Vagina (tissue), 2 donors: ENCODE measurements at regions not wholly inside any gene's neighbourhood (a gene's known extent, or its start where the extent isn't known, plus 50 kb on each side); places are given as distances from the start of the nearest gene placed in this dataset.

ENCODE experiments used
- POLR2A ChIP-seq, 2 donors: fragments of 450-650 bp; IDR thresholded peaks; one replicate each; pipeline ENCODE4 v1.6.1; 2017; ENCODE audit warnings: antibody characterized with exemption in 2 of 2, mild to moderate bottlenecking in 2 of 2, moderate library complexity in 2 of 2
- TF ChIP-seq, protein P1 (sequence below), 3 experiments: fragments of 450-650 bp in 2 of 3; fragments of 200-600 bp in 1 of 3; sonication (generic) in 1 of 3; IDR thresholded peaks; one replicate each; pipeline ENCODE4 v1.5.1; 2017 to 2019; ENCODE audit warnings: antibody characterized with exemption in 3 of 3, mild to moderate bottlenecking in 2 of 3, moderate library complexity in 2 of 3

GRCh38 chr14:46432516-46432915 lies 219.1 kb downstream of the RPL10L start:
- TF ChIP-seq, protein P1, sequence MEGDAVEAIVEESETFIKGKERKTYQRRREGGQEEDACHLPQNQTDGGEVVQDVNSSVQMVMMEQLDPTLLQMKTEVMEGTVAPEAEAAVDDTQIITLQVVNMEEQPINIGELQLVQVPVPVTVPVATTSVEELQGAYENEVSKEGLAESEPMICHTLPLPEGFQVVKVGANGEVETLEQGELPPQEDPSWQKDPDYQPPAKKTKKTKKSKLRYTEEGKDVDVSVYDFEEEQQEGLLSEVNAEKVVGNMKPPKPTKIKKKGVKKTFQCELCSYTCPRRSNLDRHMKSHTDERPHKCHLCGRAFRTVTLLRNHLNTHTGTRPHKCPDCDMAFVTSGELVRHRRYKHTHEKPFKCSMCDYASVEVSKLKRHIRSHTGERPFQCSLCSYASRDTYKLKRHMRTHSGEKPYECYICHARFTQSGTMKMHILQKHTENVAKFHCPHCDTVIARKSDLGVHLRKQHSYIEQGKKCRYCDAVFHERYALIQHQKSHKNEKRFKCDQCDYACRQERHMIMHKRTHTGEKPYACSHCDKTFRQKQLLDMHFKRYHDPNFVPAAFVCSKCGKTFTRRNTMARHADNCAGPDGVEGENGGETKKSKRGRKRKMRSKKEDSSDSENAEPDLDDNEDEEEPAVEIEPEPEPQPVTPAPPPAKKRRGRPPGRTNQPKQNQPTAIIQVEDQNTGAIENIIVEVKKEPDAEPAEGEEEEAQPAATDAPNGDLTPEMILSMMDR (IDR thresholded peaks at IDR 0.05): no peak
- TF ChIP-seq POLR2A (IDR thresholded peaks at IDR 0.05): no peak
